ENCODE measurements at regions not wholly inside any gene's neighbourhood (a gene's known extent, or its start where the extent isn't known, plus 50 kb on each side); places are given as distances from the start of the nearest gene placed in this dataset.

DNA sequence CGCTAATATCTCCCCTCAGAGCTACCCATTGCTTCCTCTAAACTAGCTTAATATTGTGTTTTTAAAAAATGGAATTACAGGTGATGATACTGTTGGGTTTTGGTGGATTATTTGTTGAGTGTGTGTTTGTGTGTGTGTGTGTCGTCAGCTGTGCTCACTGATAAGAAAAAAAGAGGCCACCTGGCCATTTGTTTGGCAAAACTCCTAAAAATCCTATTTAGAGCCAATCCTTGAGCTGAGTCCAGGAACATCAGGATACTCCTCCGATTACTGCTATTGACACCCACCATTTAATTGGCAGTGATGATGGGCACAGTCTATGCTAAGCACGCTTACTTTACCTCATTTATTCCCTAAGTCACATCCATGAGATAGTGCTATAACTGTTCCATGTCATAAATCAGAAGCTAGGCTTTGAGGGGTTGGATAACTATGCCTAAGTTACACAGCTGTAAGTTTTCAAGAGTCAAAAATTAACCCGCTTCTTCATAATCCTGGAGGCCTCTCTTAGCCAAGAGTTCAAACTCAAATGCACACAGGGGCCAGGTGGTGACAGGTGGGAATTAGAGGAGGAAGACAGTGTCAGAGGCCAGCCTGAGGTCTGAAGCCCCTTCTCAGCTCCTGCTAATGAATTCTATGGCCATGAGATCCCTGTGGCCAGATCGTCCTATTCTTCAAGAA lies 1026.6 kb upstream of the TMEM132C start:
- Mint-ChIP-seq H3K4me3 (no peak overlapping the region), H3K27ac (no peak overlapping the region), H3K4me1 (no peaks in the 10 kb centered on the region), H3K36me3 (ENCODE audit: low read depth) (peaks cover 42% of the 10 kb centered on the region), H3K9me3 (peaks cover 23% of the 10 kb centered on the region; the same call in 2 of the 3 replicates), H3K27me3 (ENCODE audit: insufficient read depth, low read depth, poor library complexity) (no peaks in the 10 kb centered on the region)
- H3K9me2 ChIP-seq (ENCODE audit: insufficient read depth): 0 out of 2 replicates have a peak, but pooled peaks cover 5% of the 10 kb centered on the region
- no peaks in the 10 kb centered on the region for H3K36me3 ChIP-seq (ENCODE audit: insufficient read depth)
- H3K27me3 ChIP-seq (ENCODE audit: insufficient read depth): no peaks in the 10 kb centered on the region
- no peak overlapping the region for H3K4me2 ChIP-seq
- ATAC-seq: no peak
- DNase-seq (ENCODE audit: low spot score): no peak
- TF ChIP-seq, protein P1, sequence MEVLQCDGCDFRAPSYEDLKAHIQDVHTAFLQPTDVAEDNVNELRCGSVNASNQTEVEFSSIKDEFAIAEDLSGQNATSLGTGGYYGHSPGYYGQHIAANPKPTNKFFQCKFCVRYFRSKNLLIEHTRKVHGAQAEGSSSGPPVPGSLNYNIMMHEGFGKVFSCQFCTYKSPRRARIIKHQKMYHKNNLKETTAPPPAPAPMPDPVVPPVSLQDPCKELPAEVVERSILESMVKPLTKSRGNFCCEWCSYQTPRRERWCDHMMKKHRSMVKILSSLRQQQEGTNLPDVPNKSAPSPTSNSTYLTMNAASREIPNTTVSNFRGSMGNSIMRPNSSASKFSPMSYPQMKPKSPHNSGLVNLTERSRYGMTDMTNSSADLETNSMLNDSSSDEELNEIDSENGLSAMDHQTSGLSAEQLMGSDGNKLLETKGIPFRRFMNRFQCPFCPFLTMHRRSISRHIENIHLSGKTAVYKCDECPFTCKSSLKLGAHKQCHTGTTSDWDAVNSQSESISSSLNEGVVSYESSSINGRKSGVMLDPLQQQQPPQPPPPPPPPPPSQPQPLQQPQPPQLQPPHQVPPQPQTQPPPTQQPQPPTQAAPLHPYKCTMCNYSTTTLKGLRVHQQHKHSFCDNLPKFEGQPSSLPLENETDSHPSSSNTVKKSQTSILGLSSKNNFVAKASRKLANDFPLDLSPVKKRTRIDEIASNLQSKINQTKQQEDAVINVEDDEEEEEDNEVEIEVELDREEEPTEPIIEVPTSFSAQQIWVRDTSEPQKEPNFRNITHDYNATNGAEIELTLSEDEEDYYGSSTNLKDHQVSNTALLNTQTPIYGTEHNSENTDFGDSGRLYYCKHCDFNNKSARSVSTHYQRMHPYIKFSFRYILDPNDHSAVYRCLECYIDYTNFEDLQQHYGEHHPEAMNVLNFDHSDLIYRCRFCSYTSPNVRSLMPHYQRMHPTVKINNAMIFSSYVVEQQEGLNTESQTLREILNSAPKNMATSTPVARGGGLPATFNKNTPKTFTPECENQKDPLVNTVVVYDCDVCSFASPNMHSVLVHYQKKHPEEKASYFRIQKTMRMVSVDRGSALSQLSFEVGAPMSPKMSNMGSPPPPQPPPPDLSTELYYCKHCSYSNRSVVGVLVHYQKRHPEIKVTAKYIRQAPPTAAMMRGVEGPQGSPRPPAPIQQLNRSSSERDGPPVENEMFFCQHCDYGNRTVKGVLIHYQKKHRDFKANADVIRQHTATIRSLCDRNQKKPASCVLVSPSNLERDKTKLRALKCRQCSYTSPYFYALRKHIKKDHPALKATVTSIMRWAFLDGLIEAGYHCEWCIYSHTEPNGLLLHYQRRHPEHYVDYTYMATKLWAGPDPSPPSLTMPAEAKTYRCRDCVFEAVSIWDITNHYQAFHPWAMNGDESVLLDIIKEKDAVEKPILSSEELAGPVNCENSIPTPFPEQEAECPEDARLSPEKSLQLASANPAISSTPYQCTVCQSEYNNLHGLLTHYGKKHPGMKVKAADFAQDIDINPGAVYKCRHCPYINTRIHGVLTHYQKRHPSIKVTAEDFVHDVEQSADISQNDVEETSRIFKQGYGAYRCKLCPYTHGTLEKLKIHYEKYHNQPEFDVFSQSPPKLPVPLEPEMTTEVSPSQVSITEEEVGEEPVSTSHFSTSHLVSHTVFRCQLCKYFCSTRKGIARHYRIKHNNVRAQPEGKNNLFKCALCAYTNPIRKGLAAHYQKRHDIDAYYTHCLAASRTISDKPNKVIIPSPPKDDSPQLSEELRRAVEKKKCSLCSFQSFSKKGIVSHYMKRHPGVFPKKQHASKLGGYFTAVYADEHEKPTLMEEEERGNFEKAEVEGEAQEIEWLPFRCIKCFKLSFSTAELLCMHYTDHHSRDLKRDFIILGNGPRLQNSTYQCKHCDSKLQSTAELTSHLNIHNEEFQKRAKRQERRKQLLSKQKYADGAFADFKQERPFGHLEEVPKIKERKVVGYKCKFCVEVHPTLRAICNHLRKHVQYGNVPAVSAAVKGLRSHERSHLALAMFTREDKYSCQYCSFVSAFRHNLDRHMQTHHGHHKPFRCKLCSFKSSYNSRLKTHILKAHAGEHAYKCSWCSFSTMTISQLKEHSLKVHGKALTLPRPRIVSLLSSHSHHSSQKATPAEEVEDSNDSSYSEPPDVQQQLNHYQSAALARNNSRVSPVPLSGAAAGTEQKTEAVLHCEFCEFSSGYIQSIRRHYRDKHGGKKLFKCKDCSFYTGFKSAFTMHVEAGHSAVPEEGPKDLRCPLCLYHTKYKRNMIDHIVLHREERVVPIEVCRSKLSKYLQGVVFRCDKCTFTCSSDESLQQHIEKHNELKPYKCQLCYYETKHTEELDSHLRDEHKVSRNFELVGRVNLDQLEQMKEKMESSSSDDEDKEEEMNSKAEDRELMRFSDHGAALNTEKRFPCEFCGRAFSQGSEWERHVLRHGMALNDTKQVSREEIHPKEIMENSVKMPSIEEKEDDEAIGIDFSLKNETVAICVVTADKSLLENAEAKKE (CRISPR knock-in tag; IDR thresholded peaks at IDR 0.05): no peak
- no peak for TF ChIP-seq EZH2 (IDR thresholded peaks at IDR 0.05; ENCODE audit: low read depth, unreplicated experiment)
- TF ChIP-seq NANOG (IDR thresholded peaks at IDR 0.05; ENCODE audit: borderline replicate concordance): no peak
- TF ChIP-seq, protein P2, sequence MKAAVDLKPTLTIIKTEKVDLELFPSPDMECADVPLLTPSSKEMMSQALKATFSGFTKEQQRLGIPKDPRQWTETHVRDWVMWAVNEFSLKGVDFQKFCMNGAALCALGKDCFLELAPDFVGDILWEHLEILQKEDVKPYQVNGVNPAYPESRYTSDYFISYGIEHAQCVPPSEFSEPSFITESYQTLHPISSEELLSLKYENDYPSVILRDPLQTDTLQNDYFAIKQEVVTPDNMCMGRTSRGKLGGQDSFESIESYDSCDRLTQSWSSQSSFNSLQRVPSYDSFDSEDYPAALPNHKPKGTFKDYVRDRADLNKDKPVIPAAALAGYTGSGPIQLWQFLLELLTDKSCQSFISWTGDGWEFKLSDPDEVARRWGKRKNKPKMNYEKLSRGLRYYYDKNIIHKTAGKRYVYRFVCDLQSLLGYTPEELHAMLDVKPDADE (IDR thresholded peaks at IDR 0.05): no peak
- TF ChIP-seq CREB1 (CRISPR knock-in tag; IDR thresholded peaks at IDR 0.05; ENCODE audit: low read depth): no peak
- TF ChIP-seq ZNF114 (CRISPR knock-in tag; IDR thresholded peaks at IDR 0.05): no peak
- TF ChIP-seq JUNB (IDR thresholded peaks at IDR 0.05; ENCODE audit: unreplicated experiment): no peak
- no peak for TF ChIP-seq ZNF331 (CRISPR knock-in tag; IDR thresholded peaks at IDR 0.05; ENCODE audit: low read depth)
- no peak for TF ChIP-seq POLR2AphosphoS5 (IDR thresholded peaks at IDR 0.05; ENCODE audit: low read depth)
- no peak for TF ChIP-seq EZH2phosphoT487 (IDR thresholded peaks at IDR 0.05; ENCODE audit: unreplicated experiment)
- TF ChIP-seq, protein P3, sequence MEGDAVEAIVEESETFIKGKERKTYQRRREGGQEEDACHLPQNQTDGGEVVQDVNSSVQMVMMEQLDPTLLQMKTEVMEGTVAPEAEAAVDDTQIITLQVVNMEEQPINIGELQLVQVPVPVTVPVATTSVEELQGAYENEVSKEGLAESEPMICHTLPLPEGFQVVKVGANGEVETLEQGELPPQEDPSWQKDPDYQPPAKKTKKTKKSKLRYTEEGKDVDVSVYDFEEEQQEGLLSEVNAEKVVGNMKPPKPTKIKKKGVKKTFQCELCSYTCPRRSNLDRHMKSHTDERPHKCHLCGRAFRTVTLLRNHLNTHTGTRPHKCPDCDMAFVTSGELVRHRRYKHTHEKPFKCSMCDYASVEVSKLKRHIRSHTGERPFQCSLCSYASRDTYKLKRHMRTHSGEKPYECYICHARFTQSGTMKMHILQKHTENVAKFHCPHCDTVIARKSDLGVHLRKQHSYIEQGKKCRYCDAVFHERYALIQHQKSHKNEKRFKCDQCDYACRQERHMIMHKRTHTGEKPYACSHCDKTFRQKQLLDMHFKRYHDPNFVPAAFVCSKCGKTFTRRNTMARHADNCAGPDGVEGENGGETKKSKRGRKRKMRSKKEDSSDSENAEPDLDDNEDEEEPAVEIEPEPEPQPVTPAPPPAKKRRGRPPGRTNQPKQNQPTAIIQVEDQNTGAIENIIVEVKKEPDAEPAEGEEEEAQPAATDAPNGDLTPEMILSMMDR (conservative IDR thresholded peaks at IDR 0.05; ENCODE audit: low read depth in 2 of 2): no peak
- TF ChIP-seq, protein P4, sequence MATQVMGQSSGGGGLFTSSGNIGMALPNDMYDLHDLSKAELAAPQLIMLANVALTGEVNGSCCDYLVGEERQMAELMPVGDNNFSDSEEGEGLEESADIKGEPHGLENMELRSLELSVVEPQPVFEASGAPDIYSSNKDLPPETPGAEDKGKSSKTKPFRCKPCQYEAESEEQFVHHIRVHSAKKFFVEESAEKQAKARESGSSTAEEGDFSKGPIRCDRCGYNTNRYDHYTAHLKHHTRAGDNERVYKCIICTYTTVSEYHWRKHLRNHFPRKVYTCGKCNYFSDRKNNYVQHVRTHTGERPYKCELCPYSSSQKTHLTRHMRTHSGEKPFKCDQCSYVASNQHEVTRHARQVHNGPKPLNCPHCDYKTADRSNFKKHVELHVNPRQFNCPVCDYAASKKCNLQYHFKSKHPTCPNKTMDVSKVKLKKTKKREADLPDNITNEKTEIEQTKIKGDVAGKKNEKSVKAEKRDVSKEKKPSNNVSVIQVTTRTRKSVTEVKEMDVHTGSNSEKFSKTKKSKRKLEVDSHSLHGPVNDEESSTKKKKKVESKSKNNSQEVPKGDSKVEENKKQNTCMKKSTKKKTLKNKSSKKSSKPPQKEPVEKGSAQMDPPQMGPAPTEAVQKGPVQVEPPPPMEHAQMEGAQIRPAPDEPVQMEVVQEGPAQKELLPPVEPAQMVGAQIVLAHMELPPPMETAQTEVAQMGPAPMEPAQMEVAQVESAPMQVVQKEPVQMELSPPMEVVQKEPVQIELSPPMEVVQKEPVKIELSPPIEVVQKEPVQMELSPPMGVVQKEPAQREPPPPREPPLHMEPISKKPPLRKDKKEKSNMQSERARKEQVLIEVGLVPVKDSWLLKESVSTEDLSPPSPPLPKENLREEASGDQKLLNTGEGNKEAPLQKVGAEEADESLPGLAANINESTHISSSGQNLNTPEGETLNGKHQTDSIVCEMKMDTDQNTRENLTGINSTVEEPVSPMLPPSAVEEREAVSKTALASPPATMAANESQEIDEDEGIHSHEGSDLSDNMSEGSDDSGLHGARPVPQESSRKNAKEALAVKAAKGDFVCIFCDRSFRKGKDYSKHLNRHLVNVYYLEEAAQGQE (IDR thresholded peaks at IDR 0.05; ENCODE audit: unreplicated experiment): no peak
- no peak for TF ChIP-seq STAT1 (IDR thresholded peaks at IDR 0.05; ENCODE audit: unreplicated experiment)
- no peak overlapping the region for H3K4me3 ChIP-seq
- H3K27ac ChIP-seq (ENCODE audit: low read depth): no peak overlapping the region
- H2AFZ ChIP-seq: no peak overlapping the region
- H3K4me1 ChIP-seq (ENCODE audit: insufficient read depth): no peaks in the 10 kb centered on the region
- no peaks in the 10 kb centered on the region for H4K20me1 ChIP-seq (replicated peaks; ENCODE audit: insufficient read depth)
- H3K79me2 ChIP-seq (replicated peaks; ENCODE audit: insufficient read depth): no peaks in the 10 kb centered on the region
- H3F3A ChIP-seq (replicated peaks; ENCODE audit: low read depth): no peaks in the 10 kb centered on the region
